NOMO-1 treated with dmso at 0.1 percent for 144 hours (cell line): ENCODE measurements at regions not wholly inside any gene's neighbourhood (a gene's known extent, or its start where the extent isn't known, plus 50 kb on each side); places are given as distances from the start of the nearest gene placed in this dataset.

ENCODE experiments used
- DNase-seq: peaks from one replicate; lab custom pipeline; 2025; ENCODE audit not compliant: unreplicated experiment; lab: John Stamatoyannopoulos, UW

- no peak for DNase-seq
Measured at GRCh38 chr16:8375232-8375587, 215.1 kb downstream of the TMEM114 start.

DNA sequence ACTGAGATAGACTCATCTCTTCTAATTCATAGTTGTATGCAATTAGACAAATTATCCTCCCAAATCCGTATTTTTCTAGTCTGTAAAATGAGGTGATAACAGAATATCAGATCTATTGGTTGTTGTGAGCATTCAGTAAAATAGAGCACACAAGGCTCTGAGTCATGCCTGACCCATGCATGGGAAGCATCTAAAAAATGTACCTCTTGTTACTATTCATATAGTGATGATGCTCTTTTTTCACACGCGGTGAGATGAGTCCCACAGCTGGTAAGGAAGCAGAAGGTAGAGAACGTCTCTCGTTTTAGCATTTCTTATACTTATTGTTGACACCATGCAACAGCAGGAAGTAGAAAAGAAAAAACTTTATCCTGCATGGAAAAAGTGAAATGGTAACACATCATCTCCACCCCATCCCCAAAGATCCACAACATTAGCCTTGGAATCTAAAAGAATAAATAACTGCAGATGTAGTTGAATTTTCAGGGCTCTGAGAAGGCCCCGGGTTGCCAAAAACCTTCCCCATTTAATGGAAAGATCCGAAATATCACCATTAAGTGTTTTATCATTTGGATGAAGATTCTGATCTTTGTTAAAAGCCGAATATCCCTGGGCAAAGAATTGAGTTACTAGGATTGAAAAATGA is 215.6 kb downstream of the TMEM114 start:
- no peak for DNase-seq

DNA sequence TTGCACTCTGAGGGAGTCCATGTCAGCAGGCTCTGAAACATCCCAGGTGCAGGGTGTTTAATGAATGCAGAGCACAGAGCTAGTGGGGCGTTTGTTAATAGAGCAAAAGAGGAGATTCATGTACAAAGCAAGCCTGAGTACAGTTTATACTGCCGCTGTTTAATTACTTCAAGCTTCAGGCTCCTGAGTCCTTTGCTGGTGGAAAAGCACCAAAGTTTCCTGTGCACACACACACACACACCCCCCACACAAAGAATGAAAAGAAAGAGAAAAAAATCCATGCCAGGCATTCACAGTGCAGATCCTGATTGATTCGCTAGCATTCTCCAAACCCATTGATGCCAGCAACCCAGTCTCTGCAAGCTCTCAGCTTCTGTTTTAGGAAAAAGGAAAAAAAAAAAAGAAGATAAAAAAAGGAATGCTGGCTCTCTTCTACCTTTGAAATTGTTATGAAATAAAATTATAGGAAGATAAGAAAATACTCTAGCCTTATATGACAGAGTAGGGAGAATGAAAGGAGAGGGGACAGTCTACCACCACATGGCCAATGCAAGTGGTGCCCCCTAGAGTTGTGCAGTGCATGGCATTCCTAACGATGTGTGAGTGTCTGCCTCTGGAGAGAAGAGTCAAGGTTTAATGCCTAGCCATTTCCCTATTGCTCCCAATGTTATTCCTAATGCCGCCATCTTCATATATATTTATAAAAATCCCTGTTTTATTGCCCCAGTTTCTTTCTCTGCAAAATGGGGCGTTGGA is 216.5 kb downstream of the TMEM114 start:
- DNase-seq: no peak

DNA sequence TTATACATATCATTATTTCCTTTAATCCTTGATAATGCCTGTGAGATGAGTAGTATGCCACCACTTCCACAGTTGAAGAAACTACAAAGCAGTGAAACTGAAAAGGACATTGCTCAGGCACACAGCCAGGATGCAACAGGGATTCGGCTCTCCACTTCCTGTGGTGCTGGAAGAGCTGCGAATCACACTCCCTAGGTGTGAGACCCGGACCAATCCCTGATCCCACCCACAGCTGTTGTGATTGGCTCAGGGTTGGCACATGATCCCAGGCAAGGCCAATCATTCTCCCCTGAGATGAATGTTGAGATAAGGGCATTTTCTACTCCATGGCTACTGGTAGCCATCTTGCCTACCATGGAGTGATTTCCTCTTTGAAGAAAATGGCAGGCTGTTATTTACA is 218.2 kb downstream of the TMEM114 start:
- no peak for DNase-seq

GRCh38 chr16:8370374-8371270 is 219.7 kb downstream of the TMEM114 start:
- no peak for DNase-seq

DNA sequence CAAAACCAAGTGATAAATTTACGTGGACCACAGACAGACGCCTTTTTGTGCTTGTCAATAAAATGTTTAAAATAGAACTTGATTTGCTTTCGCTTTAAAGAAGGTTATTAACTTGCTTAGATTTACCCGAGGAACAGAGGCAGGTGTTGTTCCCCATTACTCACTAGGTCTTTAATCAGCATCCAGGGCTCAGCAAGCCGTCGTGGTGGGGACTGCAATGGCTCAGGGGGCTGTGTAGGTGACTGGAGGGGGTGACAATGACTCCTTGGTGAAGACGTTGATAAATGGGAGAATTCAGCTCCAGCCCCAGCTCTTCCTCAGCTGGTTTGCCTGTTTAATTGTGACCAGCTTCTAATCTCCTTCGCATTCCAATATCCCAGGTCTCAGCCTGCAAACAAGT is 231.4 kb downstream of the TMEM114 start:
- DNase-seq: no peak

DNA sequence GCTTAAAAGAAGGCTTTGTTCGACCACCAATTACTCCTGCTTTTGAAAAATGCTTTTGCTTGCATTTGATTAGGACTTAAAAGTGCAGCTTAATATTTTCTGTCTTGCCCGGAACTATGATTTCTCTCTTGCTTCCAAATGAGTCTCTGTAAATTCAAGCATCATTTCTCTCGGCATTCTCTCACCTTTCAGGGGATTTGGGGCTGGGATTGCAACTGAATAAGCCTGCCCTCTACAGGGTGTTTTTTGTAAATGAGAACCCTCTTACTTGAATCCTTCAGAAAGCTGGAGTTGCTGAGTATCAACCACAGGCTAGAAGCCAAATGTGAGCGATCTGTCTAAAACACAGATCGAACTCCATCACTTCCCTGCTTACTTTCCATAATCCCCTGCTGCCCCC is 234.6 kb downstream of the TMEM114 start:
- DNase-seq: no peak

- no peak for DNase-seq
Measured at GRCh38 chr16:8346294-8346693, 244.0 kb downstream of the TMEM114 start.

- no peak for DNase-seq
Measured at GRCh38 chr16:8342276-8342675, 248.0 kb downstream of the TMEM114 start.

DNA sequence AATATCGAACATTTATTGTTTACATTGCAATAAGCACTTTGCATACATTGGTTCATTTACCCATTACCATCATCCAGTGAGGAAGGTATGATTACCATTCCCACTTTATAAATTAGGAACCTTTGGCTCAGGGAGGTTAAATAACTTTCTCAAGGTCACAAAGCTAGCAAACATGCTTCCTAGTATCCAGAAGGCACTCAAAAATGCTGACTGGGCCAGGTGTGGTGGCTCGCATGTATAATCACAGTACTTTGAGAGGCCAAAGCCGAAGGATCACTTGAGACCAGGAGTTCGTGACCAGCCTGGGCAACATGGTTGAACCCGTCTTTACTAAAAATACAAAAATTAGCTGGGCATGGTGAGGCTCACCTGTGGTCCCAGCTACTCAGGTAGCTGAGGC is 259.6 kb downstream of the TMEM114 start:
- no peak for DNase-seq

GRCh38 chr16:8326232-8326631 is 264.1 kb downstream of the TMEM114 start:
- no peak for DNase-seq

DNA sequence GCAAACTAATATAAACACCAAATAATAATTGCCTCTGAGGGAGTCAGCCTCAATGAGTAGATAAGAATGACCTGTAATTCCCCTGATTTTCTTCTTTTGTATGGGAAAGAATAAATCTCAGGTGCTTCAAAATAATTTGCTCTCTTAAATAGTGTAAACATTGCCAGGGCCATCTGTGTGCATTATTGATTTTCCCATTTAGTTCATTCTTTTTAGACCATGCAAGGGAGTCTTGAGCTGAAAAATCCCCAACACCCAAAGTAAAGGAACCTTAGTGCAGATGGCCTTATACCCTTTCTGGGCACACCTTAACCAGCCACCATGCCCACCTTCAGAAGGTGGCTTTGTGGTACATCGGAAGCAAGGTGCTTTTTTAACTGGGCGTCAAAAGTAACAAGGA is 267.2 kb downstream of the TMEM114 start:
- no peak for DNase-seq

DNA sequence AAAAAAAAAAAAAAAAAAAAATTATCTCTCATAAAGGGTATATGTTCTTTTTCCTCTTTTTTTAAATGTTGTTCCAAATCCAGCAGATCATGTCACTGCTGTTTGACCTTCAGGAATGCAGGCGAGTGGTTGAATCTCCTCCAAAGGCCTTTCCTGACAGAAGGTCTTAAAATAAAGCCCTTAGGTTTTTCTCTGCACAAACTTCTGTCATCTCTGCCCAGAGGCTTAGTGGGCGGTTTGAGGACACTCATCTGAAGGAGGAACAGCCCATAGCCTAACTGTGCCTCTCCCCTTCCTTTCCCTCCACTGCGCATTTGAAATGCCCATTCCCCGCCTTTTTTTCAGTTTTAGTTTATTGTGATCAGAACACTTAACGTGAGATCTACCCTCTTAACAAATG is 270.2 kb downstream of the TMEM114 start:
- no peak for DNase-seq

DNA sequence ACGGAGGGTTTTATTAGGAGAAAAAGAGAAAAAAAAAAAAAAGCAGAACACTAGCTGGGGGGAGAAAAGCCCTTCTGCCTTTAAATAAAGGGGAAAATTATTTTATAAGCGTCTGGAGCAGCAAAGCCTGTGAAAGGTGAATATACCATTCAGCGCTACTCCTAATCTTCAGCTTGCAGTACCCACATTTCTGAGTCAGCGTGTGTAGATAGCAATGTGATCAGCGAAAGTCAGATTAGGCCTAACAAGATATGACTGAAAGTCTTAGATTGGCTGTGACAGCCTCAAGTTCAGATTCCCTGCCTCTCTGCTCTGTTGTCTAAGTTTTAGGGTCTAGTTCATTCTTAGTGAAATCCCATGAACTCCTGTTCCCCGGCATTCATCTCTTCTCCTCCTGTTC is 279.5 kb downstream of the TMEM114 start:
- no peak for DNase-seq

GRCh38 chr16:8310323-8310722 is 280.0 kb downstream of the TMEM114 start:
- no peak for DNase-seq

DNA sequence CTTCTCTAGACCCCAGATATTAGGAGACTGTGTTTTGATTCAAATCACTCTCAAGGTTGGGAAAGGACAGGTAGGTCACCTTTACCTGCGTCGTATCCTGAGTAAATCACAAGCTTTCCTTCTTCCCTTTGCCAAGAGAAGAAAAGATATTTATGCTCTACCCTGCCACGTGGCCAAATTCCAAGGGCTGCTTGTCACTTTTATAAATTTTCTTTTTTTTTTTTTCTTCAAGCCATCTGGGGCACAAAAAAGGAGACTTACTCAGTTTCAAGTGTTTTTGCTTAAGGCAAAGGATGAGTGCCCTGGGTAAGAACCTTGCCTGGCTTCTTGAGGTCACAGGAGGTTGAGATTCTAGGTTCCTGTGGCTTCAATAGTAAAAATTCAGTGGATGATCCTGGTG is 285.1 kb downstream of the TMEM114 start:
- no peak for DNase-seq

DNA sequence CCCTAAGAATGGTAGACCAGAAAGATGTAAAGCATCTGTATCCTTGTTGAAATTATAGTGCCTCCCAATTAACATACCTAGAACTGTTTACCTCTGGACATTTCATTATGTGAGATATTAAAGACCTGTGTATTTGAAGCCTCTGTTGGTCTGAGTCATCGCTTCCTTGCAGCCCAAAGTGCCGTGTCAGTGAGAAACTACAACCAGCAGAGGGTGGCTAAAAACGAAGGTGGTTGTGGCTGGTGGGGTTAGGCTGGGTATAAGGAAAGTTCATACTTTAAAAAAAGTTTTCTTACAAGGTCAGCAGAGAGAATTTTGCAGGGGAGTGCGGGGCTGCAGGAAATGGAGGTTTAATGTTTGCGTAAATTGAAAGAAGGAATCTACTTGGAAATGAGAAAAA is 290.7 kb downstream of the TMEM114 start:
- DNase-seq: no peak

- no peak for DNase-seq
Measured at GRCh38 chr16:8295513-8296237, 294.6 kb downstream of the TMEM114 start.

- no peak for DNase-seq
Measured at GRCh38 chr16:8293413-8293812, 296.9 kb downstream of the TMEM114 start.

GRCh38 chr16:8292271-8292670 is 298.0 kb downstream of the TMEM114 start:
- DNase-seq: no peak

GRCh38 chr16:8286348-8286747 is 304.0 kb downstream of the TMEM114 start:
- no peak for DNase-seq
